ENCODE measurements at regions not wholly inside any gene's neighbourhood (a gene's known extent, or its start where the extent isn't known, plus 50 kb on each side); places are given as distances from the start of the nearest gene placed in this dataset.
"Not testable (repeated sequence)": the region's sequence is repeated elsewhere in the genome, so short reads cannot be mapped to it uniquely, and the experiment has no call there.

GRCh38 chr1:230556453-230556852, 85.8 kb upstream of the COG2 start:
- DNase-seq (ENCODE audit: low spot score), result no peak

- no peak for DNase-seq (ENCODE audit: low spot score)
Observed at GRCh38 chr1:230555814-230556213, 86.5 kb upstream of the COG2 start.

- no peak for DNase-seq (ENCODE audit: low spot score)
Observed at GRCh38 chr1:230552880-230553279, 89.4 kb upstream of the COG2 start.

GRCh38 chr1:230550945-230551344, 91.3 kb upstream of the COG2 start:
- not testable (repeated sequence) for DNase-seq (ENCODE audit: low spot score)

GRCh38 chr1:230550428-230550827, 91.9 kb upstream of the COG2 start:
- DNase-seq (ENCODE audit: low spot score), result peak; percentile 35

GRCh38 chr1:230549625-230550024, 92.7 kb upstream of the COG2 start:
- no peak for DNase-seq (ENCODE audit: low spot score)

- DNase-seq (ENCODE audit: low spot score), result no peak
Observed at GRCh38 chr1:230548997-230549396, 93.3 kb upstream of the COG2 start.

- no peak for DNase-seq (ENCODE audit: low spot score)
Observed at GRCh38 chr1:230548357-230548756, 93.9 kb upstream of the COG2 start.

- DNase-seq (ENCODE audit: low spot score), result no peak
Observed at GRCh38 chr1:230545181-230545580, 97.1 kb upstream of the COG2 start.

GRCh38 chr1:230544758-230545157, 97.5 kb upstream of the COG2 start:
- no peak for DNase-seq (ENCODE audit: low spot score)

GRCh38 chr1:230543085-230543484, 99.2 kb upstream of the COG2 start:
- DNase-seq (ENCODE audit: low spot score), result no peak

GRCh38 chr1:230542681-230543080, 99.6 kb upstream of the COG2 start:
- DNase-seq (ENCODE audit: low spot score), result no peak

- peak; percentile 50 for DNase-seq (ENCODE audit: low spot score)
Observed at GRCh38 chr1:230542054-230542453, 100.2 kb upstream of the COG2 start.

- no peak for DNase-seq (ENCODE audit: low spot score)
Observed at GRCh38 chr1:230541306-230541705, 101.0 kb upstream of the COG2 start.

GRCh38 chr1:230540421-230541155, 101.7 kb upstream of the COG2 start:
- no peak for DNase-seq (ENCODE audit: low spot score)

- no peak for DNase-seq (ENCODE audit: low spot score)
Observed at GRCh38 chr1:230537456-230537855, 104.8 kb upstream of the COG2 start.

GRCh38 chr1:230536641-230537155, 105.6 kb upstream of the COG2 start:
- no peak for DNase-seq (ENCODE audit: low spot score)

GRCh38 chr1:230534224-230534623, 108.1 kb upstream of the COG2 start:
- no peak for DNase-seq (ENCODE audit: low spot score)

- DNase-seq (ENCODE audit: low spot score), result no peak
Observed at GRCh38 chr1:230531103-230531502, 105.0 kb upstream of the PGBD5 start.

- DNase-seq (ENCODE audit: low spot score), result no peak
Observed at GRCh38 chr1:230519246-230519645, 93.1 kb upstream of the PGBD5 start.

GRCh38 chr1:230518511-230518910, 92.4 kb upstream of the PGBD5 start:
- no peak for DNase-seq (ENCODE audit: low spot score)

GRCh38 chr1:230517786-230518185, 91.7 kb upstream of the PGBD5 start:
- no peak for DNase-seq (ENCODE audit: low spot score)

GRCh38 chr1:230517326-230517725, 91.2 kb upstream of the PGBD5 start:
- DNase-seq (ENCODE audit: low spot score), result no peak

- DNase-seq (ENCODE audit: low spot score), result no peak
Observed at GRCh38 chr1:230516889-230517288, 90.8 kb upstream of the PGBD5 start.

Data from A172 (cell line).